CMK (cell line): ENCODE measurements at regions not wholly inside any gene's neighbourhood (a gene's known extent, or its start where the extent isn't known, plus 50 kb on each side); places are given as distances from the start of the nearest gene placed in this dataset.
"Not testable (repeated sequence)": the region's sequence is repeated elsewhere in the genome, so short reads cannot be mapped to it uniquely, and the experiment has no call there.

Source experiments
- DNase-seq: peaks from one replicate; pipeline ENCODE4 v3.0.0-alpha.2; 2010; ENCODE audit warnings: low read depth

- no peak for DNase-seq
These were observed 215.0 kb downstream of the IL15 start for GRCh38 chr4:141851246-141851891.

GRCh38 chr4:141853091-141853764, 216.8 kb downstream of the IL15 start:
- DNase-seq: no peak

GRCh38 chr4:141858437-141858836, 222.1 kb downstream of the IL15 start:
- no peak for DNase-seq

DNA sequence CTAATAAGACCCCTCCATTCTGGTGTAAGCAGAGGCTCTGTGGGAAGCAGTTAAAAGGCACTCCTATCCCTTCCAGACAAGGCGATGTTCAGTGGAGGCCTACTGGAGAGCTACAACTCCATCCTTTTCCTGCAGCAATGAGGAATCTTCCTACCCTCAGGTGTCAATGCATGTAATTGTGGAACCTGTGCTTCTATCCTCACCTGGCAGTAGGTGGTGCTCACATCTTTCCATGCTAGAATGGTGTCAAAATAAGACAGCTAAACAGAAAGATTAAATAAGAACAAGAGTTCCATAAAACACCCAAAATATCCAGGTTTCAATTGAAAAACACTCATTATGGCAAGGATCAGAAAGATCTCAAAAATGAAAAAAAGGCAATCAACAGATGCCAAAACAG, 224.6 kb downstream of the IL15 start:
- DNase-seq: no peak

DNA sequence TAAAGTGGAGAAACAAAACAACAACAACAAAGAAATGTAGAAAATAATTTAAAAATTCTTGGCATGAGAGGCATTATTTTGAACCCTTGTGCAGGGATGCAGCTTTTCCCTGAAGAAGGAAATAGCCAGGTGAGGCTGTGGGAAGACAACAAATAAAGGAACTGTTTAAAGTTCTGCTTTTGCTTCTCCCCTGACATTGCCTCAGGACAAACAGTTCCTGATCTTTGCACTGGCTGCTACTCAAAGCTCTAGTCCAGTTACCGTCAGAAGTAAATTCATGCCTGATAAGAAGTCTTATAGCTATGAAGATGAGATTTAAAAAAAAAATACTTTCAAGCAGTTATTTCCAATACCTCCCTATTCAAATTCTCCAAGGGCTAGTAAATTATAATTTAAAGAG, 233.8 kb downstream of the IL15 start:
- no peak for DNase-seq

GRCh38 chr4:141871086-141871770, 234.8 kb downstream of the IL15 start:
- no peak for DNase-seq

DNA sequence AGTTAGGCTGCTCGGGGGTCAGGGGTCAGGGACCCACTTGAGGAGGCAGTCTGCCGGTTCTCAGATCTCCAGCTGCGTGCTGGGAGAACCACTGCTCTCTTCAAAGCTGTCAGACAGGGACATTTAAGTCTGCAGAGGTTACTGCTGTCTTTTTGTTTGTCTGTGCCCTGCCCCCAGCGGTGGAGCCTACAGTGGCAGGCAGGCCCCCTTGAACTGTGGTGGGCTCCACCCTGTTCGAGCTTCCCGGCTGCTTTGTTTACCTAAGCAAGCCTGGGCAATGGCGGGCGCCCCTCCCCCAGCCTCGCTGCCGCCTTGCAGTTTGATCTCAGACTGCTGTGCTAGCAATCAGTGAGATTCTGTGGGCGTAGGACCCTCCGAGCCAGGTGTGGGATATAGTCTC, 246.3 kb downstream of the IL15 start:
- DNase-seq: not testable (repeated sequence)

DNA sequence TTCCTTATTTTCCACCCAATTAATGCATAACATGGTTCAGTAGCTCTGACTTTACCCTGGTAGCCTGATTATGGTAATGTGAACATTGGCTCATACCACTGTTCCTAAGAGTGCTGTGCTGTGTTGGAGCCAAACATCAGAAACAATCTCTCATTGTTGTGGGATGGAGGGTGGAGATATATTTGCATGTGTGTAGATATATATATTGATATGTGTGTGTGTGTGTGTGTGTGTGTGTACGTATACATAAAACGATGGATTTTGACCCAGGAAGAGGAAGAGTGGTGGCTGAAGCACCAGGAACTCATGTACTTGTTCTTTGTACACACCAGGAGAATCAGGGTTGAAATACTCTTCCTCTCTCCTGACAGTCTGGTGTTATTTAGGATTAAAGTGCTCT, 247.7 kb downstream of the IL15 start:
- DNase-seq: no peak

GRCh38 chr4:141885112-141885511, 248.7 kb downstream of the IL15 start:
- no peak for DNase-seq

- DNase-seq: no peak
These were observed 253.9 kb downstream of the IL15 start for GRCh38 chr4:141890279-141890678.

DNA sequence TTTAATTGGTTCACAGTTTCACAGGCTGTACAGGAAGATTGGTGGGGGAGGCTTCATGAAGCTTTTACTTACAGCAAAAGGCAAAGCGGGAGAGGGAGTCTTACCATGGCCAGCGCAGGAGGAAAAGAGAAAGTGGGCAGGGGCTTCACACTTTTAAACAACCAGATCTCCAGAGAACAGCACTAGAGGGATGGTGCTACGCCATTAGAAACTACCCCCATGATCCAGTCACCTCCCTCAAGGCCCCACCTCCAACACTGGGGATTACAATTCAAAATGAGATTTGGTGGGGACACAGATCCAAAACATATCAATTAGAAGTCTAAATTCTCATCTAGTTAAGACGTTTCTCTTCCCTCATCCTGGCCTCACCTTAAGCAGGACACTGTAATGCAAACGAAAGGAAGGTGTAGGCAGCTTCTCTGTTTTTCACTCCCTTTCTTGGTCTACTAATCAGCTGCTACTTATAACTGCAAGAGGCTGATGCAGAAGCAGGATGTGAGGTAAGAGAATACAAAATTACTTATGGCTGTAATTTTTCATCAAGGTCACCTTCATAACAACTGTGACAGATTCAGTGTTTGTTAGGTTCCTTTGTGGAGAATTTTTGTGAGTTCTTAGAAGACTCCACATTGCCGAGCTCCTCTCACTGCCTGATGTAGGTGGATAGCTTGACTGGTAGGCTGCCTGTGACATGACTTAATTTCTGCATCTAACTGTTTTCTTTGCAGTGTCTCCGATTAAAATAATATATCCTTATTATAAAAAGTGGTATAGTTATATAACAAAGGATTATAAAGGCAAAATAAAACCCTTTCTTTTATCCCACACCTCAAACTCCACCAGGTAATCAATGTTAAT, 255.1 kb downstream of the IL15 start:
- DNase-seq: no peak

GRCh38 chr4:141896687-141897086, 260.3 kb downstream of the IL15 start:
- no peak for DNase-seq

- no peak for DNase-seq
These were observed 262.0 kb downstream of the IL15 start for GRCh38 chr4:141898346-141898745.

- DNase-seq: no peak
These were observed 262.7 kb downstream of the IL15 start for GRCh38 chr4:141899103-141899502.

DNA sequence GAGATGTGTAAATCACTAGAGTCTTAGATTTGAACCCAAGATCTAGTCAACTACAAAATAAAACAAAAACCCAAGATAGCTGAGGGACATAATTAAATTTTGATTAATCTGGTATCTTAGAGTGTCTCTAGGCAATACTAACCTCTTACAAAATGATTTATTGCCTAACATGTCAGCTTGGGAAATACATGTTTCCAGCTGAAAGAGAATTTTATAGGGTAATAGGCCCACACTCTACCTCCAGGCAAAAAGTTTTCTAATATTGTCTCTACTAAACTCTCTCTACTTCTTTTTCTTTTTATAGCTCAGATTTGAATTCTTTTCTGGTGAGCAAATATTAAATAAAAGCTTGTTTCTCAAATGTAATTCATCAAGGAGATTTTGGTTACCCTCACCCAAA, 263.2 kb downstream of the IL15 start:
- DNase-seq: no peak

- DNase-seq: no peak
These were observed 264.5 kb downstream of the IL15 start for GRCh38 chr4:141900856-141901255.

GRCh38 chr4:141905751-141906150, 269.4 kb downstream of the IL15 start:
- DNase-seq: no peak

DNA sequence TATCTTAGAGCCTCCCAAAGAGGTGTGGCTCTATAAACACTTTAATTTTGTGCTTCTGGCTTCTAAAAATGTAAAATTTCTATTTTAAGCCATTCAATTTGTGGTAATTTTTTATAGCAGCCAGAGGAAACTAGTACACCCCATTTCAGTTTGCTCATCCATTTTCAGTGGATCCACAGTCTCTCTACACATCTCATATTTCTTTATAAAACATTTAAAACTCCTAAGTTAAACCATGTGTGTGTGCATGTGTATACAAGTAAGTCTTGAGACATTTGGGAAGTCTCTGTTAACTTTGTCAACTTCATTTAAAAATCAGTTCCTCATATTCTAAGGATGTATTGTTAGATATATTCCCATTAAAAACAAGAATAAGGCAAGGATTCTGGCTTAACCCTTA, 273.2 kb downstream of the IL15 start:
- DNase-seq: no peak

DNA sequence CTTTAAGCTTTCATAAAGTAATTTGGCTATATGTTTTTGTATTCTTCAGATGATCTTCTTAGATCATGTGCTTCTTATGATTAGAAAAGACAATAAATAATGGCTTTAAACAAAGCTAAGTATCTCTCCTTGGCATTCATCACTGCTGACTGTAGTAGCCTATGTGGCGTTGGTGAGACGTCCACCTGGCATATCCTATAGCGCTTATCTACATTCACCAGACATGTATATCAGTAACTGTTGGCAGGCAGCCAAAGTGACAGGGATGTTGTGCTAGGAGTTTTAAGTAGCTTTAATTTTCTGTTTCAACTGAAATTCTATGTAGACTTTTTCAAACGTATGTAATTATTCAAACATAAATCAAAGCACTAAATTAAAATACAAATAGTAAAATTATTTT, 276.4 kb downstream of the IL15 start:
- DNase-seq: peak; percentile 96

GRCh38 chr4:141913928-141914327, 277.5 kb downstream of the IL15 start:
- DNase-seq: no peak

- no peak for DNase-seq
These were observed 278.4 kb downstream of the IL15 start for GRCh38 chr4:141914746-141915145.

DNA sequence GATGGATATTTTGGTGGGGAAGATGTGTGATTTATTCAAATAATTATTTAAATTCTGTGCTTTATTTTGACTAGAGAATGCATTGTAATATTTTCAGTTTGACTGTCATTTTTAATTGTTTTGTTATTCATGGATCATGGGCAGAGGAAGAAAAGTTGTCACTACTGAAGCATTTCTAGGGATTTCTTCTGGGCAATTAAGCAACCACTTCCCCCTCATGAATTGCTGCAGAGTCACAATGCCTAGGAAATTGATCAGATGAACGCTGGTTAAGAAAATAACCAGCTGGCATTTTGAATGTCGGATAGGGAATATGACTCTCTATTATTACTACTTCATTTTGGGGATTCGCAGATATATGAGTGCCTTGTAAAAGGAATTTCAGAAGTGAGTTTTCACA, 283.3 kb downstream of the IL15 start:
- no peak for DNase-seq

- DNase-seq: no peak
These were observed 284.9 kb downstream of the IL15 start for GRCh38 chr4:141921293-141921692.
